ENCODE measurements at regions not wholly inside any gene's neighbourhood (a gene's known extent, or its start where the extent isn't known, plus 50 kb on each side); places are given as distances from the start of the nearest gene placed in this dataset.
"Not testable (repeated sequence)": the region's sequence is repeated elsewhere in the genome, so short reads cannot be mapped to it uniquely, and the experiment has no call there.

DNA sequence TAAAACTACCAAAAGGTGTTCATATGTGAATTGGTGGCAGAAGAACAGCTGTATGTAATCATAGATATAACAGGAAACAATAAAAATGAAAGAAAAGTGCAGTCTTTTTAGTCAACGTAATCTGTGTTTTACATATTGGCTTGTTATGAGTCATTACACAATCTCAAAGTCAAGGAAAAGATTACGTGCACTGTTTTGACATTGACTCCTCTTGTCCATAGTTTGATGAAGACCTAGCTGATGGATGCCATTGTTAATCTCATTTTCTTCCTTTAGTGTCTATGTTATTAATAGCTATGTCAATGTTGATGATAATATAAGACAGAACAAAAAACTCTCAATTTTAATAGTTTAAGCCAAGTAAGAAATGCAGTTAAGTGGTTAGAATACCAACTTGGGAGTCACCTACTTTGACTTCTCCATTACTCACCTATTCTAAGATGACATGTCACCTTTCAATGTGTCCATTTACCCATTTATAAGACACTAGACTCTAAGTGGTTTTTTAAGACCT, 84.5 kb upstream of the SAMSN1 start:
- in situ Hi-C loops (cut with HindIII; ENCODE audit: low sequenced_read_pairs) = no loop called here
- no peak for DNase-seq (ENCODE audit: low read depth, low spot score)
- H3K4me3 ChIP-seq (ENCODE audit: low read depth, low read length) = no peak overlapping the region
- TF ChIP-seq, protein P1, sequence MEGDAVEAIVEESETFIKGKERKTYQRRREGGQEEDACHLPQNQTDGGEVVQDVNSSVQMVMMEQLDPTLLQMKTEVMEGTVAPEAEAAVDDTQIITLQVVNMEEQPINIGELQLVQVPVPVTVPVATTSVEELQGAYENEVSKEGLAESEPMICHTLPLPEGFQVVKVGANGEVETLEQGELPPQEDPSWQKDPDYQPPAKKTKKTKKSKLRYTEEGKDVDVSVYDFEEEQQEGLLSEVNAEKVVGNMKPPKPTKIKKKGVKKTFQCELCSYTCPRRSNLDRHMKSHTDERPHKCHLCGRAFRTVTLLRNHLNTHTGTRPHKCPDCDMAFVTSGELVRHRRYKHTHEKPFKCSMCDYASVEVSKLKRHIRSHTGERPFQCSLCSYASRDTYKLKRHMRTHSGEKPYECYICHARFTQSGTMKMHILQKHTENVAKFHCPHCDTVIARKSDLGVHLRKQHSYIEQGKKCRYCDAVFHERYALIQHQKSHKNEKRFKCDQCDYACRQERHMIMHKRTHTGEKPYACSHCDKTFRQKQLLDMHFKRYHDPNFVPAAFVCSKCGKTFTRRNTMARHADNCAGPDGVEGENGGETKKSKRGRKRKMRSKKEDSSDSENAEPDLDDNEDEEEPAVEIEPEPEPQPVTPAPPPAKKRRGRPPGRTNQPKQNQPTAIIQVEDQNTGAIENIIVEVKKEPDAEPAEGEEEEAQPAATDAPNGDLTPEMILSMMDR (IDR thresholded peaks at IDR 0.05; ENCODE audit: low read depth, low read length) = no peak

DNA sequence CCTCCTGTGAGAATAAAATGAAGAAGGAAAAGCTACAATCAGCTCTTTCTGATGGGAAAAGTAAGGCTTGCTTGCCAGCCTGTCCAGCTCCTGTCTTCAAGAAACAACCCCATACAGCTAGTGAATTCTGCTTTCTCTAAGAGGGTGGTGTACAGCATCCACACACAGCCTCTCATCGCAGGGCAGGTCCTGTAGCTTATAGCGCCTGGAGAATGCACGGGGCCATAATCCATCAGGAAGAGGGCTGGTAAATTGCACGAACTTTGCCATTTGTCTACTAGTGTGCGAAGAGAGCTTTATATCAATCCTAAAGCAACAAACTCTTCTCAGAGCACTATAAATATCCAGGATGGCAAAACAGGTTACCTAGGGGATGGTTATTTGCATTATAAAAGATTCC, 83.3 kb upstream of the SAMSN1 start:
- in situ Hi-C loops (cut with HindIII; ENCODE audit: low sequenced_read_pairs) = no loop called here
- TF ChIP-seq, protein P1 (IDR thresholded peaks at IDR 0.05; ENCODE audit: low read depth, low read length) = no peak

DNA sequence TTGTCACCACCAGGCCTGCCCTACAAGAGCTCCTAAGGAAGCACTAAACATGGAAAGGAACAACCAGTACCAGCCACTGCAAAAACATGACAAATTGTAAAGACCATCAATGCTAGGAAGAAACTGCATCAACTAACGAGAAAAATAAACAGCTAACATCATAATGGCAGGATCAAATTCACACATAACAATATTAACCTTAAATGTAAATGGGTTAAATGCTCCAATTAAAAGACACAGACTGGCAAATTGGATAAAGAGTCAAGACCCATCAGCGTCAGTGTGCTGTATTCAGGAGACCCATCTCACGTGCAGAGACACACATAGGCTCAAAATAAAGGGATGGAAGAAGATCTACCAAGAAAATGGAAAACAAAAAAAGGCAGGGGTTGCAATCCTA, 77.0 kb upstream of the SAMSN1 start:
- in situ Hi-C loops (cut with HindIII; ENCODE audit: low sequenced_read_pairs); H3K4me3 ChIP-seq (ENCODE audit: low read depth, low read length); DNase-seq (ENCODE audit: low read depth, low spot score): not testable (repeated sequence)

More for the DNA sequence above, 83.3 kb upstream of the SAMSN1 start:
- no peak for DNase-seq (ENCODE audit: low read depth, low spot score)
- no peak overlapping the region for H3K4me3 ChIP-seq (ENCODE audit: low read depth, low read length)

DNA sequence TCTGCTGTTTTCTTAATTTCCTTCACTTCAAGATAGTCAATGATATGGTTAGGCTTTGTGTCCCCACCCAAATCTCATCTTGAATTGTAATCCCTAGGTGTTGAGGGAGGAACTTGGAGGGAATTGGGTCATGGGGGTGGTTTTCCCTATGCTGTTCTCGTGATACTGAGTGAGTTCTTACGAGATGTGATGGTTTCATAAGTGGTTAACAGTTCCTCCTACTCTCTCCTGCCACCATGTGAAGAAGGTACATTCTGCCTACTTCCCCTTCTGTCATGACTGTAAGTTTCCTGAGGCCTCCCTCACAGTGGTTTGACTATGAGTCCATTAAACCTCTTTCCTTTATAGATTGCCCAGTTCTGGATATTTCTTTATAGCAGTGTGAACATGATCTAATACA, 74.0 kb upstream of the SAMSN1 start:
- TF ChIP-seq, protein P1 (IDR thresholded peaks at IDR 0.05; ENCODE audit: low read depth, low read length) = no peak
- H3K4me3 ChIP-seq (ENCODE audit: low read depth, low read length) = no peak overlapping the region
- DNase-seq (ENCODE audit: low read depth, low spot score) = no peak
- in situ Hi-C loops (cut with HindIII; ENCODE audit: low sequenced_read_pairs) = no loop called here

DNA sequence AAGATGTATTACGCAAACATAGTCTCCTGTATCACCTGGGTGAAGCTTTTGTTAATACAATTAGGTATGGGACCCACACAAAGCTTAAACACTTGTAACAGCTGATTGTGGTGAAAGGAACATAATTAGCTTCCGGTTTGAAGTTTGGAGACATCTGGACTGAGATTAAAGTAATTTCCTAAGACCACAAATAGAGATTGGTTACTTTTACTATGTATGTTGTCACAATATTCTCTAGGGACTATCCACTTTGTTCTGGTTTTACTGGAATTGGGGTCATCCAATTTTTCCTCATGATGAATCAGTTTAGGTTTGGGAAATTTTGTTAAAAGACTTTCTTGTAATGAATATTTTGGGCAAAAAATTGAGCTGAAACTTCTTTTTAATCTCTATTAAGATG, 71.8 kb upstream of the SAMSN1 start:
- DNase-seq (ENCODE audit: low read depth, low spot score) = no peak
- in situ Hi-C loops (cut with HindIII; ENCODE audit: low sequenced_read_pairs) = no loop called here
- TF ChIP-seq, protein P1 (IDR thresholded peaks at IDR 0.05; ENCODE audit: low read depth, low read length) = no peak
- H3K4me3 ChIP-seq (ENCODE audit: low read depth, low read length) = no peak overlapping the region

DNA sequence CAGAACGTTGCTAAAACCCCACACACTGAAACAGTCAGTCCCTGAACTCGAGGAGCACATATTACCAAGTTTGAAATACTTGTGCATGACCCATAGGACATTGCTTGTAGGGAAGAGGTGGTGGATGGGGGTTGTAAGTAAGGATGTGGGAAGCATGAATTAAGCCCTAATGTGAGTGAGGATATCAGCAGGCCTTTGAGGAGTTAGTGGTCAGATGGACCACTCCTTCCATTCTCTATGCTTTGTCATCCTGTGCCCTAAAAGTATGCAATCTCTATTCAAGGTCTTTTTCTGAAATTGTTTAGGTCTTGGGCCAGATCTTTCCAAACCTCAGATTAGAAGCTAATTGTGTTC, 70.9 kb upstream of the SAMSN1 start:
- in situ Hi-C loops (cut with HindIII; ENCODE audit: low sequenced_read_pairs) = no loop called here
- no peak overlapping the region for H3K4me3 ChIP-seq (ENCODE audit: low read depth, low read length)
- TF ChIP-seq, protein P1 (IDR thresholded peaks at IDR 0.05; ENCODE audit: low read depth, low read length) = no peak
- DNase-seq (ENCODE audit: low read depth, low spot score) = no peak

DNA sequence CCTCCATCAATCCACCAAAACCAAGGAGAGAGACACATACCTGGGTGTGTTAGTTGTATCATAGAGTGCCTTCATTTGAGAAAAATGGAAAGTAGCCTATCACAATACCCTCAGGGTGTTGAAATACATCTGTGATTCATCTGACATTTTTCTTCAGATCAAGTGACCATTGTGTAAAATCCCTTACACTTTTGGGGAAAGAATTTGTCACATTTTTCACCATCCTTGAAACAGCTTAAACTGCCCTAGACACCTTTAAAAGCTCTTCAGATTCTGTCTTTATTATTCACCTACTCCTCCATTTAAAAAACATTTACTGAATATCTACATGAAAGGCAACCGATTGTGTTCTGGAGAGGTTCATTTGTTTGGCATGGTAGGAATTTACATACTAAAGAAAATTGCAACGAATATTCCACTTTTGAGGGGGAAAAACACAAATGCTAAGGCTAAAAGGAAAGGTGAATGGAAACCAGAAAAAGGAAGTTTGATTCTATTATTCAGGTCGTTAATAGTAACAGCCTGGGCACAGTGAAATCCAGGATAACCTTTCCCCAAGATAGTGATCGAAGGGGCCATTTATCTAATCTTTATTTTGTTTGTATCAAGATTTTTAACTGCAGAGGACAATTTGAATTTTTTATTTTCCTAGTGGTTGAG, 70.4 kb upstream of the SAMSN1 start:
- in situ Hi-C loops (cut with HindIII; ENCODE audit: low sequenced_read_pairs) = no loop called here
- no peak for DNase-seq (ENCODE audit: low read depth, low spot score)
- TF ChIP-seq, protein P1 (IDR thresholded peaks at IDR 0.05; ENCODE audit: low read depth, low read length) = no peak
- no peak overlapping the region for H3K4me3 ChIP-seq (ENCODE audit: low read depth, low read length)
